Lower leg skin (tissue), 4 donors: ENCODE measurements at regions not wholly inside any gene's neighbourhood (a gene's known extent, or its start where the extent isn't known, plus 50 kb on each side); places are given as distances from the start of the nearest gene placed in this dataset.

Source experiments
- DNase-seq, 2 donors: peaks; one replicate each; pipeline ENCODE4 v3.0.0-alpha.2; 2019; ENCODE audit warnings: low spot score in 2 of 2
- H3K4me3 ChIP-seq: fragments of 200-600 bp; sonication (generic); 2 replicates; pipeline ENCODE4 v1.5.1; 2017; ENCODE audit warnings: mild to moderate bottlenecking, low read depth; ENCODE audit not compliant: poor library complexity, severe bottlenecking
- POLR2A ChIP-seq, 2 donors: fragments of 450-650 bp; IDR thresholded peaks; one replicate each; pipeline ENCODE4 v1.6.1; 2016 to 2017; ENCODE audit warnings: antibody characterized with exemption in 2 of 2, mild to moderate bottlenecking in 1 of 2, moderate library complexity in 1 of 2
- WGBS, 2 donors: methylation state at CpG; one replicate each; pipeline ENCODE4 v1.1.5; 2018; 5-methylcytosine and 5-hydroxymethylcytosine counted together
- intact Hi-C: fragments of 100-400 bp; cut with DNase I; formaldehyde crosslinking; loops from one replicate; pipeline ENCODE4 v1.15.0; 2023; ENCODE audit warnings: low total_unique reads
- TF ChIP-seq, protein P1 (sequence below), 3 donors: fragments of 450-650 bp; IDR thresholded peaks; one replicate each; pipeline ENCODE4 v1.5.1; 2016; ENCODE audit warnings: antibody characterized with exemption in 3 of 3, mild to moderate bottlenecking in 3 of 3, moderate library complexity in 2 of 3

DNA sequence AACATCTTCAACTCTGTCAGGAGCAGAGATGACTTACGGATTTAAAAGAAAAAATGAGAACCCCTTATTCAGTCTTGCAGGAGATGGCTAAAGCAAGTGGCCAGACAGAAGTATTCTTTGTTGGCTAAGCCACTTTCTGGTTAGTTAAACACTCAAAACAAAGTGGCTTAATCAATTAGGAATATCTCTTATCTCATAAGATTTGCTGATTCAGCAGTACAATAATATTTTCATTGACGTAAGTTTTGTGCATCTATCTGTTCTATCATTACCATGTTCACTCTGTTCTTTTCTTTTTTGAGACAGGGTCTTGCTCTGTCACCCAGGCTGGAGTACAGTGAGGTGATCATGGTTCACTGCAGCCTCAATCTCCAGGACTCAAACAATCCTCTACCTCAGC, 342.0 kb downstream of the EN1 start:
- intact Hi-C loops, result no loop called here
- WGBS, 2 donors, result 89% methylated on average over 2 of the region's 2 CpGs
- DNase-seq, result no peak
- no peak overlapping the region for H3K4me3 ChIP-seq
- no peak for TF ChIP-seq POLR2A (IDR thresholded peaks at IDR 0.05)
- TF ChIP-seq, protein P1, sequence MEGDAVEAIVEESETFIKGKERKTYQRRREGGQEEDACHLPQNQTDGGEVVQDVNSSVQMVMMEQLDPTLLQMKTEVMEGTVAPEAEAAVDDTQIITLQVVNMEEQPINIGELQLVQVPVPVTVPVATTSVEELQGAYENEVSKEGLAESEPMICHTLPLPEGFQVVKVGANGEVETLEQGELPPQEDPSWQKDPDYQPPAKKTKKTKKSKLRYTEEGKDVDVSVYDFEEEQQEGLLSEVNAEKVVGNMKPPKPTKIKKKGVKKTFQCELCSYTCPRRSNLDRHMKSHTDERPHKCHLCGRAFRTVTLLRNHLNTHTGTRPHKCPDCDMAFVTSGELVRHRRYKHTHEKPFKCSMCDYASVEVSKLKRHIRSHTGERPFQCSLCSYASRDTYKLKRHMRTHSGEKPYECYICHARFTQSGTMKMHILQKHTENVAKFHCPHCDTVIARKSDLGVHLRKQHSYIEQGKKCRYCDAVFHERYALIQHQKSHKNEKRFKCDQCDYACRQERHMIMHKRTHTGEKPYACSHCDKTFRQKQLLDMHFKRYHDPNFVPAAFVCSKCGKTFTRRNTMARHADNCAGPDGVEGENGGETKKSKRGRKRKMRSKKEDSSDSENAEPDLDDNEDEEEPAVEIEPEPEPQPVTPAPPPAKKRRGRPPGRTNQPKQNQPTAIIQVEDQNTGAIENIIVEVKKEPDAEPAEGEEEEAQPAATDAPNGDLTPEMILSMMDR (IDR thresholded peaks at IDR 0.05), result no peak

GRCh38 chr2:118502106-118502505, 345.3 kb downstream of the EN1 start:
- intact Hi-C loops, result no loop called here
- no peak for DNase-seq
- WGBS, 2 donors, result 89% methylated on average over 2 of the region's 2 CpGs
- no peak overlapping the region for H3K4me3 ChIP-seq
- TF ChIP-seq, protein P1 (IDR thresholded peaks at IDR 0.05), result no peak
- no peak for TF ChIP-seq POLR2A (IDR thresholded peaks at IDR 0.05)

- no peak for DNase-seq
- TF ChIP-seq, protein P1 (IDR thresholded peaks at IDR 0.05), result no peak
- TF ChIP-seq POLR2A (IDR thresholded peaks at IDR 0.05), result no peak
- intact Hi-C loops, result no loop called here
- H3K4me3 ChIP-seq, result no peak overlapping the region
These were observed 348.5 kb downstream of the EN1 start for GRCh38 chr2:118498943-118499342.

DNA sequence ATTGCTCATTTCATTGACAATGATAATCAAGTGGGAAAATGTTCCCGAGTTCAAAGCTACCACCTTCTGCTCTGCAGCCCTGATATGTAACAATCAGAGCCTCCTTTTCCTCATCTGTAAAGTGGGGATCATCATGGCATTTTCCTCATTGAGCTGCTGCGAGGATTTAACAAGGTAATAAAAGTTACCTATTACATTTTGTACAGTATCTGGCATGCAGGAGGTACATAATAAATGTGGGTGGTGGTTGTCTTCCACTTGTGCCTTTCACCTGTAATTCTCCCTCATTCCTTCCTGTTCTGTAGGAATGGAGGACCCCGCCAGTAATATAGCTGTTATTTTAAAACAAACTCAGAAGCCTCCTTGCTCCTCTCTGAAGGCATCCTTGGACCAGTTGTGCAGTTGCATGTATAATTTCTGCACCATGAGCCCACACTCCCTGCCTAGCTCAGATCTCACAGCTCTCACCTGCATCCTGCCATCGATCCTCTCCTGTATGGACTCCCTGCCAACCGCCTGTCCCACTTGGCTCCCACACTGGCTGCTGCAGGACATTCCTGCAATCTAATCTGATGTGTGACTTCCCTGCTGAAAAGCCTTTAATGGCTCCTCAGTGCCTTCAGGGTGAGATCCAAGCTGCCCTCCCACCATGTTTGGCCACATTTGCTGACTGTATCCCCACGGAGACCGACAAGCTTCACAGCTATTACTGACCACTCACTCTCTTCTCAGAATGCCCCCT, 350.4 kb downstream of the EN1 start:
- WGBS, 2 donors, result 77% methylated on average over 7 of the region's 7 CpGs
- intact Hi-C loops, result no loop called here
- no peak overlapping the region for H3K4me3 ChIP-seq
- no peak for DNase-seq
- no peak for TF ChIP-seq POLR2A (IDR thresholded peaks at IDR 0.05)
- TF ChIP-seq, protein P1 (IDR thresholded peaks at IDR 0.05), result no peak

DNA sequence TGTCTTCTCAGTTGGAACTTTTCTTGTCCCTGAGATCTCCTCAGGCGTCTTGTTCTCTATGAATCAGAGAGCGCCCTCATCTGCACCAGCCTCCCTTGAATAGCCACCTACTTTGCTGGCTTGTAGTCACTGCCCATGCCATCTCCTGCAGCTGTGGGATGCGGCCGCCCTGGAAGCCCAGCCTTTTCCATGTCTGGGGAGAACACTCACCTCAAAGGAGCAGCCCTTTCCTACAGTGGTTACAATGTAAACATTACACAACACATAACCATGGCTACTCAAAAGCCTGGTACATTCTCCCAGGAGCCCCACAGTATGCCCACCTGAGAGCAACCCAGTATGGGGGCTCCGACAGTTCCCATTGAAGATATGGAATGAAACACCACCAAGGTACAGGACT, 351.0 kb downstream of the EN1 start:
- DNase-seq, result no peak
- H3K4me3 ChIP-seq, result no peak overlapping the region
- intact Hi-C loops, result no loop called here
- TF ChIP-seq, protein P1 (IDR thresholded peaks at IDR 0.05), result no peak
- WGBS, 2 donors, result 84 to 98% methylated on average over 5 of the region's 5 CpGs

DNA sequence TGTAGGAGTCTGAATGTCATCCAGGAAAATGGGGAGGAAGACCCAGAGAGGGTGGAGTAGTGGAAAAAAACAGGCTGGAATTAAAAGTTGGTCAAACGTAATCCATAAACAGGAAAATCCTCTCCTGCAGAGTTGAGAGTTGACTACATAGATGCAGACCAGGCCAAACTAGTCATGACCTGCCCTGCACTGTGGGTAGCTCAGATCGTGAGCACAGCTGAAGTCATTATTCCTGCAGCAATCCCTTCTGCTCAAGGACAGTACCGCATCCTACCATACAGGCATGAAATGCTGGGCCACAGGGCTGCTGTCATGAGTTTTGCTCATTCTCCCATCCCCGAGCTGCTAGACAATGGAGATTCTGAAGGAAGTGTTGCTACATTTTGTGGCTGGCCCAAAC, 352.2 kb downstream of the EN1 start:
- H3K4me3 ChIP-seq, result no peak overlapping the region
- intact Hi-C loops, result no loop called here
- TF ChIP-seq POLR2A (IDR thresholded peaks at IDR 0.05), result no peak
- TF ChIP-seq, protein P1 (IDR thresholded peaks at IDR 0.05), result no peak
- no peak for DNase-seq
- 26 to 36% methylated on average over 4 of the region's 4 CpGs for WGBS, 2 donors
